NK-92 (cell line): ENCODE measurements at regions not wholly inside any gene's neighbourhood (a gene's known extent, or its start where the extent isn't known, plus 50 kb on each side); places are given as distances from the start of the nearest gene placed in this dataset.

Experiments used
- DNase-seq: peaks from one replicate; lab custom pipeline; 2025; ENCODE audit not compliant: unreplicated experiment; lab: John Stamatoyannopoulos, UW

DNA sequence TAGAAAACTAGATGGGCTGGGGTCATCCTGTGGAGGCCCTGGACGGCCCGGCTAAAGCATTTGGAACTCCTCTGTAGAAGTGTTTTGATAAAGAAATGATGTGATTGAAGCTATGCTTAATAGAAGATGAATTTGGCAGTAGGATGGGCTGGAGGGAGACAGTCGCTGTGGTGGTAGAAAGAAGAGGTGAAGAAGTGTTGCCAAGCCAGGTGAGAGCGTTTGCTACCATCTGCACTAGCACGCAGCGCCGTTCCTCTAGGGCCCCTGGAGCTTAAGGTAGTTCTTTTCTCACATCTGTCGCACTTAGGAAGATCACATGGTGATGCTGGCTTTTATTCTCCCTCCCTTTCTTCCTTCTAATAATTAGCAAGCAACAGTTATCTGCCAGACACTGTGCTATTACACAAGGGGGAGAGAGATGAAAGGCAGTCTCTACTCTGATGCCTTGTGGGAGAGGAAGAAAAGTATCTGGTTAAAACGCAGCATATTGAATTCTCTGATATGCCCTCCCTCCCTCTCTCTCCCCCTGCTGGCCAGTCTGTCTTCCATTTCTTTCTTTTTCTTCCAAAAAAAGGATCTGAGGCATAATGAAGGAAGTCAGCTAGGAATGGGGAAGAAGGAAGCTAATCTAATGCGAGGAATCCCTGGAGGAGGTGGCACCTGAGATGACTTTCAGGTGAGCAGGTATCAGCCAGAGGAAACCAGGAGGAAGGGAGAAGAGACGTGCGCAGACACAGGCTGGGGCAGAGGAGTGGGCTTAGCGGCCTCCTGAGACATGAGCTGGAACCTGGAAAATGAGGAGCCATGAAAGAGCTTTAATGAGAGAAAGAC is 162.3 kb upstream of the KLF14 start:
- DNase-seq: no peak

DNA sequence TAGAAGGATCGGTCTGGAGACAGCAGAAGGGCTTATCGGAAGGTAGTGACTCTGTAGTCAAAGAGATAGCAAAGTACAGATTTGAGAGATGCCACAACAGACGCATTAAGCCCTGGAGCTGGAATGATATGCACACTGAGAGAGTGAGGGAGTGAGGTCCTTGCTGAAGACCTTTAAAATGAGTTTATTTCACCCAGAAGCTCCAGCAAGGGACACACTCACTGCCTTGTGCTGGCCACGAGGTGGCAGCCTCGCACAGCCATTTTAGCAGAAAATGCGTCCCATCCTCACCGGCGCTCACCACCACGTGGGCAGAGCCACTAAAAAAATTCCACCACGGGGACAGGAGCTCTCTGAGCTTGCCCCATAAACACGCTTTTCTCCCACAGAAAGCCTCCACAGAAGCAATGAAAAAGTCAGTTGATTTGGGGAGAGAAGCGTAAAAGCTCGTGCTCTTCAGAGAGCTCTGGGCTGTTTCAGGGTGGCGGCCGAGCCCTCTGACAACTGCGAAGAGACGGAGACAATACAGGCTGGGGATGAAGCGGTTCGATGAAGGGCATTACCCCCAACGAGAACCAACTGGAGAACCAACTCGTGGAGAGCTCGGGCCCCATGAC is 163.0 kb upstream of the KLF14 start:
- no peak for DNase-seq

DNA sequence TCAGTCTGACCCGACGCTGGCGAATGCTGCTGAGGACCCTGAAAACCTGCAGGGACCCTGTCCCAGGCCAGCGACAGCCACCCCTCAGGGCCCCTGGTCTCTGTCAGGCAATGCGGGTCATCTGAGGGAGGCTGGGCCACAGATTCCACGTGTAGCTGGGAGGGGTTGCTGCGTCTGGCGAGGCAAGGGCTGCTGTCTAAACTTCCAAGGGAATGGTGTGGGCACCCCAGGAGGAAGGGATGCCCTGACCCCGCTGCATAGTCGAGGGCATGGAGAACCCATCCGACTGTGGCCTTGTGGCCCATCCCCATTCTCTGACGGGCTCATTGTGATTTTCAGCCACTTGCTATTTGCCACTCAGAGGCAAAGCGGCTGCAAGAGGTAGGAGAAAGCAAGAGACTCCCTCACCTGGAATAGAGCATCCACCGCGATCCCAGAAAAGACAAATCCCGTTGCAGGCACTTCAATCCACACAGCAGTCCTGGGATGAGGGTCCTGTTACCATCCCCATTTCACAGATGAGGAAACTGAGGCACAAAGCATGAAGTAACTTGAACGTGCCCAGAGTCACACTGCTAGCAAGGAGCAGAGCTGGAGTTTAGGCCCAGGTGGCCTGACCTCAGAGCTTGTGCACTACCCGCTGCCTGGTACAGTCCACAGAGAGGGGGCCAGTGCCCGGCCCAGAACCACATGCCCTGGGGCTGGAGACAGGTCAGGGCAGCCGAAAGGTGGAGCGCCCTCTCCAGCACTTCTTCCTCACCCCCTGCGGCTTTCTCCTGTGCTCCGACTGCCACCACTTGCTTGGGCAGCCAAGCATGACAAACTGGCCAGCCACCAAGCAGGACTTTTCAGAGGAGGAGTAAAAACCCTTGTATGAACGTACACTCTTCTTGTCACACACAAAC is 163.8 kb upstream of the KLF14 start:
- no peak for DNase-seq

DNA sequence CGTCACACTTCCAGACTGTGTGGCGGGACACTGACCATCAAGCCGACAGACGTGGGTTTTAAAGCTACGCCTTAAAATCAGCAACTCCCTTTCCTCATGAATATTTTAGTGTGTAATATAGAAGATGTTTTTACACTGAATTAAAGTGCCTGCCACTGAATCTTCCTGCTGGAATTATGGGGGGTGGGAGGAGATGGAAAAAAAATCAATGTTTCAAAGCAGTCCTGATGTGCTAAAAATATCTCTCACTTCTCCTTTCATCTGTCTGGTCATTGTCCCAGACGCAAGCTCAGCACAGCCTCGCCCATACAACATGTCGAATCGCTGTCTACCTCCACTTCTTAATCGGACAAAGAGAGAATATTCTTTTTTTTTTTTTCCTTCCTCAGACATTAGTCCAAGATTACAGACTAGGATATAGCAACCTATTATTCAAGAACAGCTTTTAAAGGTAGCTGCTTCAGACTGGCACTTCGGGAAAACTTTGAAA is 165.1 kb upstream of the KLF14 start:
- no peak for DNase-seq

DNA sequence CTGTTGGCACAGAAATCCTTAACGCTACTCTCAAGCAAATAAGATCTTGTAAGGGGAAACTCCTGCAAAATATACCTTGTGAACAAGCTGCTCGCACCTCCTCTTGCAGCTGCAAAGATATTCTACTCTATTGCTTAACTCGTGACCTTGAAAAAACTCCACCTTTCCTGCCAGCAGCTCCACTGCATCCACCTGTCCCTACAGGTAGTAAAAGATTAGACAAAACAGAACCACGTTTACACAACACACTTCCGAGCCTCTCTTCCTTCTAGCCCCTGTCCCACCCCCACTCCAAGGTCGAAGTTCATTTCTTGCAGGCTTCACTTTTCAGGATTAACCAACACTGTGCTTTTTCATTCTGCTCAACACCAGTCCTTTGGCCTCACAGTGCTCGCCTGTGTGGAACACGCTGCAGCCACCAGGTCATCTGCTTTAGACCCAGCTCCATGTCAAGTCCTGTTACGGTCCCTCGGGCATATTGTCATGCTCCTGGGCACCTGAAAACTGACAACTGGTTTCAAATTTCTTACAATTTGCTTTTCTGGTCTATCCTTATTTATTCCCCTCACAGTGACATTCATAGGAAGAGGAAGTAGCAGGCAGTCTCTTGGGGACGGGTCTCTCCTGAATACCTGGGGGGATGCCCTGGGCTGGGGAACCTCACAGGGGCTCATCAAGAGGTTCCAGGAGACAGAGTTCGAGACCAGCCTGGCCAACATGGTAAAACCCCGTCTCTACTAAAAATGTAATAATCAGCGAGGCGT is 165.8 kb upstream of the KLF14 start:
- no peak for DNase-seq

DNA sequence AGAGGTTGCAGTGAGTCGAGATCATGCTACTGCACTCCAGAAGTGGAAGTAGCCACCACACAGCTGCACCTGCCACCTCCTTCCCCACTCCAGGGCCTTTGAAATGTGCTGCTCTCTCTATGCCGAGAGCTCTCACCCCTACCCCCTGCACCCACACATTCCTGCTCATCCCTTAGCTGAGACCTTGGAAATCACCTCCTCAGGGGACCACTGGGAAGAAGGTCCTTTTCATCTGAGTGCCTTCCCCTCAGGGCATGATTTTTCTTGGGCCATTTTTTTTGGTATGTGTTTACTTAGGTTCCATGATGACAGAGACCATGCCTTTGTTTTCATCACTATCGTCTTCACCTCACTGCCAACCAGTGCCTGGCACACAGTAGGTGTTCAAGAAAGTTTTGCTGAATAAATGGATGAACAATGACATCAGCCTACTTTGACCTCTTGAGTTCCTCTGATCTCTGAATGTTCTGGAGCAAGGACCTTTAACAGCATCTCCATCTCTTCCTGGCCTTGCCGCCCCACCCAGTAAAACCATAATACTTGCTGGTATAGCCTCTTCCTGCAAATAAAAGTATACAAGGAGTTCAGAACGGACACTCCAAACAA is 166.6 kb upstream of the KLF14 start:
- DNase-seq: no peak

DNA sequence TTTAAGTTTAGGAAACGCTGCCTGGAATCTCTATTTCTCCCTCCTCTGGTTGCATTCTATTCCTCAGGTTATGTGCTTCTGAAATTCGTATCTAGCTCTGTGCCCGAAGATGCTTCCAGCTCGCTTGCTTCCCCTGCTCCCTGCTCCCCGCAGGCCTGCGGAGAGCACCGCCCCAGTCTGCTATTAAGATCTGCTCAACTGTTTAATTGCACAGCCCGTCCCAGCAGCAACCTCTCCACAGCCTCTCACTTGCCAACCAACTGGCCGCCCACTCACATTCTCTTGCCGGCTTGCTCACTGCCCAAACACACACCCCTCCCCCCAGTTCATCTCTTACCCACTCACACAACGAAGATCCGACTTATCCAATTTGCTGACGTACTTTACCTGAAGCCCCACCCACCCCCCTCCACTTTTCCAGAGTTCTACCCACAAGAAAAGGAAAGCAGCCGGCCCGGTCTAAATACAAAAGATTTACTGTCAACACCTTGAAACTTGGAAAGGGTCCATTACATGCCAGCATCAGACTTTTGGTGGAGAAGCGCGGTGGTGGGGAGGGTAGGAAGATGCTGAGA is 167.3 kb upstream of the KLF14 start:
- no peak for DNase-seq

DNA sequence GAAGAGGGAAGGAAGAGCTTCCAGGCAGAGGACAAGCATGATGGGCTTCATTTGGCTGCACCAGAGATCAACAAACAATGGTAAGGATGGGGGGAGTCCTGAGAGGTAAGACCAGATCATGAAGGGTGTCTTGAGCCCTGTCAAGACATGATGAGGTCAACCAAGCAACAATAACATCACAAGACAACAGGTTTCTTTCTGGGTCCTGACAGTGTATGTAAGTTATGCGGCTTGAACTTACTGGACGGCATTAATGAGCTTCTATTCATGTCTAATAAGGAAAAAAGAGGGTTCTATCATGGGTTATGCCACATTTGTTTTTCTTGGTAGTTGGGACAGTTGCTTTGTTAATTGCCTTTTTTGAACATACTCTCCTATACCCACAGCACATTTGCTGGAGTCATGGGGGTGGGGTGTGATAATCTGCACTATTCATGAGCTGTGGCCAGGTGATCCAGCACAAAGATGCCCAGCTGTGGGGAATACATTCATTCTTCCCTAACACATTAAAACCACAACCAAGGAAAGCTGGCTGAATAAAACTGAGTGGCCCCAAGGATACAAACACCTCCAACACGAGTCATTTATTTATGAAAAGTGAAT is 168.8 kb upstream of the KLF14 start:
- DNase-seq: no peak

DNA sequence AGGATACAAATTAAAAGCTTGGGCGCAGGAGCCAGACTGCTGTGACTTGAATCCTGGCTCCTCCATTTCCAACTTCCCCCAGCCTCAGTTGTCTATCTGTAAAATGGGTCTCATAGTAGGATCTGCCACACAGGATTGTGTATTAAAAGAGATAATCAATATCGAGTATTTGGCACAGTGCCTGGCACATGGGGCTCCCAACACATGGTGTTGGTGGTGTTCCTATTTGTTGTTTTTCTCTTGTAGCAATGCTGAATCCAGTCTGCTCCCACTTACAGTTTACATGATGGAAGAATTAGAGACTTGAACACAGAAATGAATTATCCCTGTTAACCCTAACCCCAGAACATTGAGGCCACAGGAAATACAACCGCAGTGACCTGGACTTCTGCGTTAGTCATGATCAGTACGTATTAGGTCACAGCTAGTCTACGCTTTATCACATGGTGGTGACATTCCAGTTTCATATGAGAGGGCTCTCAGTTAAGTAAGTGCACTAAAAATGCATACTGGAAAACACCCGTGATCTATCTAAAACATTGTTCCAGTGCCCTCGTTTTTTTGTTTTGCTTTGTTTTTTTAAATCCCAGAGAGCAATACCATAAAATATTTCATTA is 169.5 kb upstream of the KLF14 start:
- DNase-seq: no peak

DNA sequence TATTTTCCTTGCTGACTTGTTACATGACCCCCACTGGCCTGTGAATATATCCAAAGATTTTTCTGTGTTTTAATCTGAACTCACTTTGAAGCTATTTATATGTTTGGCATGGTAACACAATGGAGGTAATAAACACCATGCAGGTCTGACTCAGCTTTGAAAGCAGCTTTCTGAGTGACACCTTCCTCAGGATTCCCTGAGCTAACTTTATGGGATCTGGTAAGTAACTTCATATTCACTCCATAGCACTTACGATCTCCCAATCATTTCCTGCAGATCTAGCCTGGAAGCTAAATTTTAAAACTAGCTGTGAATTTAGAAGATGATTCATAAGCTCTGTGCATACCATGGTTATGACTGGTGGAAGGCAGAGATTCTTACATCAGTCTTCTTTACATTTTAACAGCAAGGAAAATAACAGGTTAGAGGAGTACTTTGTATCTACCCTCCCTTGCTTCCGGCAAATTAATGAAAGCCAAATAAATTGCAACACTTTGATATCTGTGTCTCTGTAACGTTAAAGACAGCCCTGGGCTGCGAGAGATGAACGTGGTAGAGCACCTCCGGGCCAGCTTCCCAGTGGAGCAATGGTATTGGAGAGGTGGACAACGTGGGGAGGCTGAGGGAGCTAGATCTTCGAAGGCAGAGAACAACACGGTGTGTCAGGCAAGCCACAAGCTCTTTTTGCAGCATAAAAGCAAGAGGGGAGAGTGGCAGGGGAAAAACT is 170.2 kb upstream of the KLF14 start:
- DNase-seq: no peak

DNA sequence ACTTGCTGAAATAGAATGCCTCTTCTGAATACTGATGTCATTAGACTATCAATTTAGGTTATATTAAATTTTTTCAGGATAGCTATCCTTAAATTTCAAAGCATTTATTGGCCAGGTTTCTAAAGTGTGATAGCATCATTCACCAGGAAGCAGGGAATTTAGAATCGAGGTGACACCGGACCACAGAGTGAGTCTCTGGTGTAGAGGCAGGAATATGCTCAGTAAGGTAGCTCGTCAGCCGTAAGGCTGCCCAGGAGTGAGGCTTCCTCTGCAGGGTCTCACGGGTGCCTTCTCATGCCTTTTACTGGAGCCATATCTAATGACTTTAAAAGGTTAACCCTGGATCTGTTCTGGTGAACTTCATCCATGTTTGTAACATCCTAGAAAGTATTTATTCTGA is 170.8 kb upstream of the KLF14 start:
- no peak for DNase-seq

DNA sequence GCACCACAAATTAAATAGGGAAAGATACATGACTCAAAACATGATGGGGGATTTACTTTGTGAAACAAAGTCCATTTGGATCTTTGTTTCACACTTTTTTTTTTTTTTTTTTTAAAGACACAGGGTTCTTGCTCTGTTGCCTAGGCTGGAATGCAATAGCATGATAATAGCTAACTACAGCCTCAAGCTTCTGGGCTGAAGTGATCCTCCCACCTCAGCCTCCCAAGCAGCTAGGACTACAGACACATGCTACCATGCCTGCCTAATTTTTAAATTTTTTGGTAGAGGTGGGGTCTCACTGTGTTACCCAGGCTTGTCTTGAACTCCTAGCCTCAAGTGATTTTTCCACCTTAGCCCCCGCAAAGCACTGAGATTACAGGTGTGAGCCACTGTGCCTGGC is 172.6 kb upstream of the KLF14 start:
- DNase-seq: no peak

DNA sequence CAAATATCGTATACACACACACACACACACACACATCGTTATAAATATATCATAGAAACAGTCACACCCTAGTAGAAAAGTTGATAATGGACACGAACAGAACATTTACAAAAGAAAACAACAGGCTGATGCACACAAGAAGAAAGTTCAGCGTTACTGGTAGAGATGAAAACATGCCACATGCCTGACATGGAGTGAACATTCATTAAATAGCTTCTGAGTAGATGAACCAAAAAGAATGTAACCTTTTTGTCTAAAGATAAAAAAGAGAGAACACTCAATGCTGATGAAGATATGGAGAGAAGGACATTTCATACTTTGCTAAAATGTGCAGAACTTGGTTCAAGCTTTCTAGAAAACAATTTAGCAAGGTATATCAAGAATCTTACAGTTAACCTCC is 173.4 kb upstream of the KLF14 start:
- no peak for DNase-seq

DNA sequence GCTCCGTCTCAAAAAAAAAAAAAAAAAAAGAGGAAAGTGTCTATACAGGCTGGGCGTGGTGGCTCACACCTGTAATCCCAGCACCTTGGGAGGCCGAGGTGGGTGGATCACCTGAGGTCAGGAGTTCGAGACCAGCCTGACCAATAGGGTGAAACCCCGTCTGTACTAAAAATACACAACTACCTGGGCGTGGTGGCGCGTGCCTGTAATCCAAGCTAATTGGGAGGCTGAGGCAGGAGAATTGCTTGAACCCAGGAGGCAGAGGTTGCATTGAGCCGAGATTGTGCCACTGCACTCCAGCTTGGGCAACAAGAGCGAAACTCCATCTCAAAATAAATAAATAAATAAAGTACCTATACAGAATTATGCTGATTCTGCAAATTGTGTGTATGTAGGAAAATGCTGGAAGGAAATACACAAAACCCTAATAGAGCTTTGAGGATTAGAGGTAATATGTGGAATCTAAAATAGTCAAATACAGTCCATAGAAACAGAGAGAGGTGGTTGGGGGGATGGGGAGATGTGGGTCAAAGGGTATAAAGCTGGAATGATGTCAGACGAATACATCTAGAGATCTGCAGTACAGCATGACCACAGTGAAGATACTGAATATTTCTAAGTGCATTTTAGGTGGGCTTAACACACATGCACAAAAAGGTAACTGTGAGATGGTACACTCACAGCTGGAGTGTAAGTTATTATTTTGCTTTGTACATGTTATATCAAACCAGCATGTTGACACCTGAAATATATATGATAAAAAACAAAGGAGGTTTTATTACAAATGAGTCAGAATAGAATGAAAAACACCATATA is 174.5 kb upstream of the KLF14 start:
- no peak for DNase-seq

DNA sequence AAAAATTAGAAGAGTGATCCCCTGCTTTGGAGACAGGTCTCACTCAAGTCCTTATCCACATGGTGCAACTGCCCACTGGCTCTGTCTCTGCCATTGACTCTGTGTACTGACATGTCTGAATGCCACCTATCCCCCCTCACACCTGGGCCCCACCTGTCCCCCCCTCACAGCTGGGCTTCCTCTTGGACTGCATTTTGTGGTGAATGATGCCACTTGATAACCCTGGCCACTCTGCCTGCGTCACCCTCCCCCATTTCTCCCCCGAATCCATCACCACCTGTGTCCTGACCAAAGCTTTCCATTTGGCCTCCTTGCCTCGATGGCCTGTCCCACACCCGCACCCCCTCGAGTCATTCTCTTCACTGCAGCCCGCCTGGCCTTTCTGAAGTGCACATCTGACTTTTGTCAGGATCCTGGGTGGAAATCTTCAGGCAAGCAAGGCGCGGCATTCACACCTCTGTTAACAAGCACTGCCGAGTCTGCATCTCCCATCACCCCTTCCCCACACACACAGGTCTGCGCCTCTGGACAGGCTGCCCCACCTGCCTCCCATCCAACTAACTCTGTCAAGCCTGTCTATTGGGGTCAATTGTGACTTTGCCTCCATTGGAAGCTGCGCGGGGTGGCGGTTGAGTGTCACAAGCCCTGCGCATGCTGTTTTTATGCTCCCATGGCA is 175.3 kb upstream of the KLF14 start:
- no peak for DNase-seq

DNA sequence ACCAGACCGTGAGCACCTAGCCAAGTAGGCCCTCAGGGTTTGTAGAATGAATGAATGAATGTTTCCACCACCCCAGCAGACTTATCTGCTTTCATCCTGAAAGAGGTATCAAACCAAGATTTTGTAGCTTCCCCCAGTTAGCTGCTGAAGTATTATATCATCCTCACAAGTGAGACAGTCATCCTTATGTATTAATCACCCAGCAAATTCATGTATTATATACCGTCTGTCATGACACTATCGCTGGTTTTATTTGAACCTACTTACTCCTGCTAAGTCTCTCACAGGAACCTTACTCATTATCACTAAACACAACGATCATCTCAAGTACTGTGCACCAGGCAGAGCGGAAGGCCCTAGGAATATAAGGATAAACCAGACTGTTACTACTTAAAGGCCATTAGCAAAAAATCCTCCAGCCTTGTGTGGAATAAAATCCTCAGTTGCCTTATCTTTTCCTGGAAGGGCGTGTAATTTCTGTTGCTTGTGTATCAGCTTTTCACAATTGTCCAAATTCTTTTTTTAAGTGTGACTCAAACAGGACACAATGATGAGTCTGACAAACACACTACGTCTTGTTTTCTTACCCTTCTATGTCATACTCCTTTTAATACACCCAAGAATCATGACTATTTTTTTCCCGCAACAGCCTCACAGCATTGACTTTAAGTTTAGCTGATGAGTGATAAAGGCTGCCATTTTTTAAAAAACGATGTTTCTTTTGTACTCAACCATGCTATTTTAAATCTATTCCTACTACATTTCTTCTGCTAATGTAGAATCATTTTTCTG is 176.1 kb upstream of the KLF14 start:
- no peak for DNase-seq
